ENCODE measurements at regions not wholly inside any gene's neighbourhood (a gene's known extent, or its start where the extent isn't known, plus 50 kb on each side); places are given as distances from the start of the nearest gene placed in this dataset.

- H4K91ac ChIP-seq (ENCODE audit: insufficient read depth, low read depth, low read length): no peak overlapping the region
- no peak overlapping the region for H4K8ac ChIP-seq (ENCODE audit: low read depth in 2 of 2, low read length in 2 of 2)
- peaks cover 2% of the 10 kb centered on the region; the same call in 1 of the 2 replicates for H3K9me3 ChIP-seq (ENCODE audit: control insufficient read depth, insufficient read depth, low read length)
- no peak overlapping the region for H3K18ac ChIP-seq (ENCODE audit: low read depth, low read length)
- no peak overlapping the region for H3K4ac ChIP-seq (ENCODE audit: low read depth, low read length)
- intact Hi-C loops (cut with micrococcal nuclease) (no loop called here), dilution Hi-C loops (cut with HindIII; ENCODE audit: low sequenced_read_pairs, unreplicated experiment) (no loop called here), in situ Hi-C loops (cut with MboI; ENCODE audit: low sequenced_read_pairs) (no loop called here)
- no peak for DNase-seq
- CTCF ChIA-PET: no interaction called here
- no peak overlapping the region for H2BK15ac ChIP-seq (ENCODE audit: low read depth, low read length)
- POLR2A ChIA-PET (ENCODE audit: unreplicated experiment): no interaction called here
- H3K14ac ChIP-seq (replicated peaks; ENCODE audit: low read depth, low read length): no peak overlapping the region
- no peak overlapping the region for H2BK20ac ChIP-seq (ENCODE audit: low read depth, low read length)
- H2AFZ ChIP-seq (replicated peaks; ENCODE audit: low read length, poor library complexity): no peak overlapping the region
- no peaks in the 10 kb centered on the region for H4K20me1 ChIP-seq (ENCODE audit: insufficient read depth, low read length)
- no peaks in the 10 kb centered on the region for H3K4me1 ChIP-seq (ENCODE audit: control insufficient read depth, insufficient read depth, low read length)
- no peak overlapping the region for H3K23ac ChIP-seq (ENCODE audit: low read depth, low read length)
- no peak overlapping the region for H3K4me3 ChIP-seq (ENCODE audit: insufficient read depth, low read depth, low read length)
- ATAC-seq (ENCODE audit: low read depth): no peak
- no peak overlapping the region for H2BK5ac ChIP-seq (ENCODE audit: low read depth, low read length, poor library complexity, severe bottlenecking)
- no peak overlapping the region for H2BK120ac ChIP-seq (ENCODE audit: low read depth, low read length)
- H3K36me3 ChIP-seq (ENCODE audit: control insufficient read depth, insufficient read depth, low read length): no peaks in the 10 kb centered on the region
- no peak overlapping the region for H3K56ac ChIP-seq (ENCODE audit: extremely low read depth, insufficient read depth, low read length)
- H3K9ac ChIP-seq (ENCODE audit: low read depth, low read length): no peak overlapping the region
- no peak for TF ChIP-seq RAD21 (IDR thresholded peaks at IDR 0.05; ENCODE audit: low read length)
- TF ChIP-seq USF2 (IDR thresholded peaks at IDR 0.05; ENCODE audit: low read depth, low read length): no peak
- TF ChIP-seq MAZ (IDR thresholded peaks at IDR 0.05; ENCODE audit: borderline replicate concordance, low read depth, low read length): no peak
- no peak for TF ChIP-seq BHLHE40 (IDR thresholded peaks at IDR 0.05; ENCODE audit: low read depth, low read length)
- no peak for TF ChIP-seq CTCF (conservative IDR thresholded peaks at IDR 0.05; ENCODE audit: low read depth, low read length)
- no peak for TF ChIP-seq CHD1 (IDR thresholded peaks at IDR 0.05; ENCODE audit: low read depth, low read length)
- TF ChIP-seq RCOR1 (IDR thresholded peaks at IDR 0.05; ENCODE audit: insufficient replicate concordance, low read length): no peak
- no peak for TF ChIP-seq FOS (IDR thresholded peaks at IDR 0.05; ENCODE audit: low read depth, low read length)
- TF ChIP-seq RFX5 (IDR thresholded peaks at IDR 0.05; ENCODE audit: low read depth, low read length): no peak
- TF ChIP-seq MAFK (IDR thresholded peaks at IDR 0.05; ENCODE audit: low read depth, low read length): no peak
- TF ChIP-seq ELK1 (IDR thresholded peaks at IDR 0.05; ENCODE audit: borderline replicate concordance, low read depth, low read length): no peak
- TF ChIP-seq CEBPB (IDR thresholded peaks at IDR 0.05; ENCODE audit: low read depth, low read length): no peak
- TF ChIP-seq NFE2L2 (IDR thresholded peaks at IDR 0.05; ENCODE audit: low read depth, low read length): no peak
- TF ChIP-seq SMC3 (IDR thresholded peaks at IDR 0.05; ENCODE audit: low read depth, low read length): no peak
- TF ChIP-seq MXI1 (IDR thresholded peaks at IDR 0.05; ENCODE audit: borderline replicate concordance, low read depth, low read length): no peak
- TF ChIP-seq POLR2A (IDR thresholded peaks at IDR 0.05; ENCODE audit: low read depth, low read length): no peak
- H3K27me3 ChIP-seq (ENCODE audit: control insufficient read depth, insufficient read depth, low read length): no peaks in the 10 kb centered on the region
- no peak overlapping the region for H4K5ac ChIP-seq (ENCODE audit: low read depth, low read length)
- no peaks in the 10 kb centered on the region for H3K79me1 ChIP-seq (ENCODE audit: low read depth in 1 of 2, low read length in 2 of 2)
- no TSS peak for BruUV-seq (replicated peaks)
- H3K9me1 ChIP-seq (ENCODE audit: insufficient read depth, low read length): no peaks in the 10 kb centered on the region
- no peak overlapping the region for H2AK5ac ChIP-seq (ENCODE audit: low read depth, low read length)
- H2AK9ac ChIP-seq (replicated peaks; ENCODE audit: low read depth, low read length, poor library complexity): no peak overlapping the region
- H3K27ac ChIP-seq (ENCODE audit: insufficient read depth, low read length): no peak overlapping the region
- no peak overlapping the region for H3K4me2 ChIP-seq (ENCODE audit: low read depth, low read length)
Observed at GRCh38 chr14:43406931-43407330, 1100.2 kb downstream of the FSCB start.
